Osteocyte (in vitro differentiated cells): ENCODE measurements at regions not wholly inside any gene's neighbourhood (a gene's known extent, or its start where the extent isn't known, plus 50 kb on each side); places are given as distances from the start of the nearest gene placed in this dataset.
A peak's percentile ranks its signal among the peaks of the same experiment; 100 is the strongest.

Experiments used
- DNase-seq: peaks from one replicate; pipeline ENCODE4 v3.0.0; 2021; ENCODE audit warnings: mixed read lengths; ENCODE audit not compliant: unreplicated experiment; ENCODE audit errors: extremely low spot score
- H3K27ac Mint-ChIP-seq: one replicate; pipeline ENCODE4 v1.8.0; 2021; ENCODE audit warnings: mild to moderate bottlenecking, mixed read lengths; ENCODE audit not compliant: unreplicated experiment
- H3K27me3 Mint-ChIP-seq: one replicate; pipeline ENCODE4 v1.8.0; 2021; ENCODE audit warnings: mixed read lengths; ENCODE audit not compliant: unreplicated experiment
- H3K36me3 Mint-ChIP-seq: one replicate; pipeline ENCODE4 v1.8.0; 2021; ENCODE audit warnings: mixed read lengths; ENCODE audit not compliant: unreplicated experiment
- H3K4me1 Mint-ChIP-seq: one replicate; pipeline ENCODE4 v1.8.0; 2021; ENCODE audit warnings: mixed read lengths; ENCODE audit not compliant: unreplicated experiment
- H3K4me3 Mint-ChIP-seq: one replicate; pipeline ENCODE4 v1.8.0; 2021; ENCODE audit warnings: mild to moderate bottlenecking, moderate library complexity, mixed read lengths; ENCODE audit not compliant: unreplicated experiment
- H3K9me3 Mint-ChIP-seq: one replicate; pipeline ENCODE4 v1.8.0; 2021; ENCODE audit warnings: mixed read lengths; ENCODE audit not compliant: unreplicated experiment
- TF ChIP-seq, protein P1 (sequence below): fragments of 200-600 bp; sonication (generic); IDR thresholded peaks from 2 replicates; pipeline ENCODE4 v1.5.0; 2021; ENCODE audit warnings: antibody characterized with exemption, mild to moderate bottlenecking, moderate library complexity

DNA sequence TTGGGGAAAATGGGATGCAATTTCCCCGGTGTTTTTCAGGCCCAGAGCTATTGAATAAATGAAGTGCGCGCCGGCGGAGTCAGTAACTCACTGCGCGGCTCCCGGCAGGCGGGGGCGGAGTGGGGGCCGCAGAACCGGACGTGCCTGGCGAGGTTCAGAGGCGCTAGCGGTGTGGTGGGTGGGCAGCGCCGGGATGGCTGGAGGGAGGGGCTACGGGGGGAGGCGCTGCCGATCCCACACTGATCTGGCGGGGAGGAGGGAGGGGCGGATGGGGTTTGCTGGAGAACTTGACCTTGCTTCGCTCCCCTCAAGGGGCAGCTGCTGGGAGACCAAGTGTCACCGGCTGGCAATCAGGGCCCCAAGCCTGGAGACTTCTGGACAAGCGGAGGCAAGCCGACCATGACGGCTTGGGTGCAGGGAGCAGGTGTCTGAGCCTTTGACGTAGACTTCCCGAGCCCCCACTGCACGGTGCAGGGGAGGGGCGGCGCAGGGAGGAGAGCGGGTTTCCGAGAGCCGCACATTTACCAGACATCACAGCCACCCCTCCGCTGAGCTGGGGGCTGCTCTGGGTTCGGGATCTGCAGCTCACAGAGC lies 174.1 kb upstream of the RTL1 start:
- H3K9me3 Mint-ChIP-seq: peaks cover 17% of the 10 kb centered on the region
- no peaks in the 10 kb centered on the region for H3K27me3 Mint-ChIP-seq
- H3K27ac Mint-ChIP-seq: no peak overlapping the region
- H3K36me3 Mint-ChIP-seq: no peaks in the 10 kb centered on the region
- peaks cover 43% of the 10 kb centered on the region for H3K4me1 Mint-ChIP-seq
- TF ChIP-seq, protein P1, sequence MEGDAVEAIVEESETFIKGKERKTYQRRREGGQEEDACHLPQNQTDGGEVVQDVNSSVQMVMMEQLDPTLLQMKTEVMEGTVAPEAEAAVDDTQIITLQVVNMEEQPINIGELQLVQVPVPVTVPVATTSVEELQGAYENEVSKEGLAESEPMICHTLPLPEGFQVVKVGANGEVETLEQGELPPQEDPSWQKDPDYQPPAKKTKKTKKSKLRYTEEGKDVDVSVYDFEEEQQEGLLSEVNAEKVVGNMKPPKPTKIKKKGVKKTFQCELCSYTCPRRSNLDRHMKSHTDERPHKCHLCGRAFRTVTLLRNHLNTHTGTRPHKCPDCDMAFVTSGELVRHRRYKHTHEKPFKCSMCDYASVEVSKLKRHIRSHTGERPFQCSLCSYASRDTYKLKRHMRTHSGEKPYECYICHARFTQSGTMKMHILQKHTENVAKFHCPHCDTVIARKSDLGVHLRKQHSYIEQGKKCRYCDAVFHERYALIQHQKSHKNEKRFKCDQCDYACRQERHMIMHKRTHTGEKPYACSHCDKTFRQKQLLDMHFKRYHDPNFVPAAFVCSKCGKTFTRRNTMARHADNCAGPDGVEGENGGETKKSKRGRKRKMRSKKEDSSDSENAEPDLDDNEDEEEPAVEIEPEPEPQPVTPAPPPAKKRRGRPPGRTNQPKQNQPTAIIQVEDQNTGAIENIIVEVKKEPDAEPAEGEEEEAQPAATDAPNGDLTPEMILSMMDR: no peak
- peak; percentile 80 for DNase-seq
- peak overlapping the region; percentile 64 for H3K4me3 Mint-ChIP-seq

DNA sequence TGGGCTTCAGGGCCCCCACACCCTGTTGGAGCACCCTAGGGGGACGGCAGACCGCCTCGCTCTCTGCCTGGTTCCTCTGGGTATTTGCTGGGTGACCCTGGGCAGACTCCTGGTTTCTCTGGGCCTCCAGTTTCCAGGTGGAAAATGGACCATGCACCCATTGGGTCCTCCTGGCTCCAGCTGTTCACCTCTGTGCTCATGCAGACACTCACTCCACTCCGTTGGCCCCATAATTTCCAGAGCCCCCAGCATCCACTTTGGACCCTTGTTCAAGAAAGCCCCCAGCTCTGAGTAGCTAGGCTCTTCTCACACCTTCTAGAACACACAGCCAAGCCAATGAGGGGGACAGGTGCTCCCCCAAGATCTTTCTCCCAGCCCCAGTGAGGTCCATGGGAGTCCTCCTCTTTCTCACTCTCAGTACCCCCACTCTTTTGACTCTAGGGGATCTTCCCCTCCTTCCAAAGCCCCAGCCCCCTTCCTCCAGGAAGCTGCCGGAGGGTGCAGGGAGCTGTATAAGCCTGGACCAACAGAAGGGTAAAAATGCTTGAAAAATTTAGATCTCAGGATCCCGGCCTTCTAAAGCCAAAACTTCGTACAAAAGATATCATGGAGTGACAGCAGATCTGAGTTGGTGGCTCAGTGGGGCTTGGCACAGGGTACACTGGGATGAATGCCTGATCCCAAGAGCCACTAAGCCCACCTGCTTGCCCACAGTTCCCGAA lies 174.8 kb upstream of the RTL1 start:
- DNase-seq: peak; percentile 65
- H3K4me1 Mint-ChIP-seq: peaks cover 35% of the 10 kb centered on the region
- H3K27ac Mint-ChIP-seq: no peak overlapping the region
- no peak overlapping the region for H3K4me3 Mint-ChIP-seq
- TF ChIP-seq, protein P1: no peak
- H3K36me3 Mint-ChIP-seq: no peaks in the 10 kb centered on the region
- H3K27me3 Mint-ChIP-seq: no peaks in the 10 kb centered on the region
- peaks cover 17% of the 10 kb centered on the region for H3K9me3 Mint-ChIP-seq

DNA sequence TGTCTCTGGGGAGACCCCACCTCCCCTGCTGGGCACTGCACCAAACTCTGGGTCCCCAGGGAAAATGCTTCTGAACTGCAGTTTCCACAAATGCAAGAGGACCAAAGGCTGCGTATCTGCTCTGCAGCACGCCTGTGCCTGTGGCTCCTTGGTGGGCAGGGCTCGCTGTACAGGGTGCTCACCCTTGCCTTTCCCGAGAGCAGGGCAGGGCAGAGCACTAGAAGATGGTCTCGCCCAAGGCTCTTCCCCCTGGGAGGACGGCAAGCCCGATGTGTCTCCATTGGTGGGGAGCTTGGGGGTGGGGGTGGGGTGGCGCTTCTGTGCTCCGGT lies 175.3 kb upstream of the RTL1 start:
- no peaks in the 10 kb centered on the region for H3K27me3 Mint-ChIP-seq
- DNase-seq: peak; percentile 78
- TF ChIP-seq, protein P1: no peak
- H3K36me3 Mint-ChIP-seq: no peaks in the 10 kb centered on the region
- peaks cover 17% of the 10 kb centered on the region for H3K9me3 Mint-ChIP-seq
- H3K4me1 Mint-ChIP-seq: peaks cover 30% of the 10 kb centered on the region
- H3K27ac Mint-ChIP-seq: no peak overlapping the region
- H3K4me3 Mint-ChIP-seq: no peak overlapping the region

DNA sequence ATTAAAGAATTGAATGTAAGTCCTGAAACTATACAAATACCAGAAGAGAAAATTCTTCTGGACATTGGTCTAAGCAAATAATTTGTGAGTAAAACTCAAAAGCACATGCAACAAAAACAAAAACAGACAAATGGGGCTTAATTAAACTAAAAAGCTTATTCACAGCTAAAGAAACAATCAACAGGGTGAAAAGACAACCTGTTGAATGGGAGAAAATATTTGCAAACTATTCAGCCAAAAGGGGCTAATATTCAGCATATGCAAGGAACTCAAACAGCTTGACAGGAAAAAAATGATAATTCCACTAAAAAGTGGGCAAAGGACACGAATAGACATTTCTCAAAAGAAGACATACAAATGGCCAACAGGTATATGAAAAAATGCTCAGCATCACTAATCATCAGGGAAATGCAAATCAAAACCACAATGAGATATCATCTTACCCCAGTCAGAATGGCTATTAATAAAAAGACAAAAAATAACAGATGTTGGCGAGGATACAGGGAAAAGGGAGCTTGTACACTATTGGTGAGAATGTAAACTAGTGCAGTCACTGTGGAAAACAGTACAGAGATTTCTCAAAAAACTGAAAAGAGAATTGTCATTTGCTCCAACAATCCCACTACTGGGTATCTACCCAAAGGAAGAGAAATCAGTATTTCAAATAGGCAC lies 177.5 kb upstream of the RTL1 start:
- no peaks in the 10 kb centered on the region for H3K36me3 Mint-ChIP-seq
- peaks cover 17% of the 10 kb centered on the region for H3K9me3 Mint-ChIP-seq
- H3K27ac Mint-ChIP-seq: no peak overlapping the region
- no peak overlapping the region for H3K4me3 Mint-ChIP-seq
- H3K27me3 Mint-ChIP-seq: no peaks in the 10 kb centered on the region
- no peak for DNase-seq
- TF ChIP-seq, protein P1: no peak
- H3K4me1 Mint-ChIP-seq: peaks cover 16% of the 10 kb centered on the region

DNA sequence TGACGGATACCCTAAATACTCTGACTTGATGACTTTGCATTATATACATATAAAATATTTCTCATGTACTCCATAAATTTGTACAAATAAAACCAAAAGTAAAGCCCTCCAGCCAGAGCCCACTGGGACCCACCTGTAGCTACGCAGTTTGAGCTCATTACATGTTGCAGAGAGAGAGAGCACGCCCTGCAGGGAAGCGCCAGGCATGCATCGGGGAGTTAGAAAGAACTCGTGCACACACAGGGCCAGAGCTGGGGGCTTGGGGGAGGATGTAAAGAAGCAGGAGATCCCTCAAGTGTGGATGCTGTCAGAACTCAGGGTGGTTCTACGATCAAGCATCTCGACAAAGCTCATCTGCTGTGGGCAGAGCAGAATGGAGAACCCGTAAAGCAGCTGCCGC lies 178.5 kb upstream of the RTL1 start:
- no peak overlapping the region for H3K4me3 Mint-ChIP-seq
- peaks cover 23% of the 10 kb centered on the region for H3K9me3 Mint-ChIP-seq
- peaks cover 11% of the 10 kb centered on the region for H3K4me1 Mint-ChIP-seq
- TF ChIP-seq, protein P1: no peak
- DNase-seq: no peak
- H3K27ac Mint-ChIP-seq: no peak overlapping the region
- H3K36me3 Mint-ChIP-seq: no peaks in the 10 kb centered on the region
- no peaks in the 10 kb centered on the region for H3K27me3 Mint-ChIP-seq
